GM23248 (cell line): ENCODE measurements at regions not wholly inside any gene's neighbourhood (a gene's known extent, or its start where the extent isn't known, plus 50 kb on each side); places are given as distances from the start of the nearest gene placed in this dataset.

Source experiments
- DNase-seq: peaks from one replicate; pipeline ENCODE4 v3.0.0-alpha.2; 2015
- H2AFZ ChIP-seq: fragments of 200-600 bp; sonication (generic); 2 replicates; pipeline ENCODE4 v1.6.1; 2016; ENCODE audit warnings: antibody characterized with exemption
- H3F3A ChIP-seq: fragments of 200-600 bp; sonication (generic); 2 replicates; pipeline ENCODE4 v1.6.1; 2016; ENCODE audit warnings: mild to moderate bottlenecking, antibody characterized with exemption, mixed run types; ENCODE audit not compliant: insufficient read depth
- H3K27ac ChIP-seq: fragments of 200-600 bp; sonication (generic); 2 replicates; pipeline ENCODE4 v1.5.1; 2016; ENCODE audit warnings: mild to moderate bottlenecking
- H3K27me3 ChIP-seq: fragments of 200-600 bp; sonication (generic); replicated peaks from 2 replicates; pipeline ENCODE4 v1.6.1; 2016; ENCODE audit warnings: mild to moderate bottlenecking; ENCODE audit not compliant: insufficient read depth
- H3K36me3 ChIP-seq: fragments of 200-600 bp; sonication (generic); 2 replicates; pipeline ENCODE4 v1.6.1; 2016; ENCODE audit warnings: low read depth, mild to moderate bottlenecking
- H3K4me1 ChIP-seq: fragments of 200-600 bp; sonication (generic); 2 replicates; pipeline ENCODE4 v1.6.1; 2016; ENCODE audit warnings: mild to moderate bottlenecking; ENCODE audit not compliant: insufficient read depth
- H3K4me2 ChIP-seq: fragments of 200-600 bp; sonication (generic); one replicate; pipeline ENCODE4 v1.6.1; 2016; ENCODE audit warnings: mild to moderate bottlenecking; ENCODE audit not compliant: unreplicated experiment
- H3K4me3 ChIP-seq: fragments of 200-600 bp; sonication (generic); 2 replicates; pipeline ENCODE4 v1.5.1; 2016; ENCODE audit warnings: mild to moderate bottlenecking
- H3K79me2 ChIP-seq: fragments of 200-600 bp; sonication (generic); 2 replicates; pipeline ENCODE4 v1.6.1; 2016; ENCODE audit warnings: mild to moderate bottlenecking; ENCODE audit not compliant: insufficient read depth
- H3K9ac ChIP-seq: fragments of 200-600 bp; sonication (generic); 2 replicates; pipeline ENCODE4 v1.6.1; 2016; ENCODE audit warnings: mild to moderate bottlenecking
- H3K9me2 ChIP-seq: fragments of 200-600 bp; sonication (generic); 2 replicates; pipeline ENCODE4 v1.6.1; 2016; ENCODE audit warnings: mixed run types, mild to moderate bottlenecking, moderate library complexity; ENCODE audit not compliant: insufficient read depth
- H3K9me3 ChIP-seq: fragments of 200-600 bp; sonication (generic); one replicate; pipeline ENCODE4 v1.6.1; 2017; ENCODE audit warnings: low read depth
- H4K20me1 ChIP-seq: fragments of 200-600 bp; sonication (generic); 2 replicates; pipeline ENCODE4 v1.6.0; 2016; ENCODE audit not compliant: insufficient read depth
- EZH2 ChIP-seq: fragments of 200-600 bp; sonication (generic); IDR thresholded peaks from 2 replicates; pipeline ENCODE4 v1.6.1; 2018; ENCODE audit warnings: antibody characterized with exemption, mild to moderate bottlenecking; ENCODE audit not compliant: insufficient read depth, poor library complexity, severe bottlenecking
- EZH2phosphoT487 ChIP-seq: fragments of 200-600 bp; sonication (generic); IDR thresholded peaks from 2 replicates; pipeline ENCODE4 v1.6.1; 2018; ENCODE audit warnings: antibody characterized with exemption, moderate library complexity, mild to moderate bottlenecking, low read depth; ENCODE audit not compliant: insufficient read depth
- WGBS, 2 experiments: methylation state at CpG; one replicate each; pipeline ENCODE4 v1.1.6; 2015 to 2017; ENCODE audit warnings: low lambda C conversion rate in 2 of 2, low coverage in 1 of 2; ENCODE audit errors: missing lambda C conversion rate in 2 of 2; 5-methylcytosine and 5-hydroxymethylcytosine counted together
- in situ Hi-C: fragments of 300-500 bp; cut with MboI; formaldehyde crosslinking; loops from 2 replicates; pipeline ENCODE4 v1.15.0; 2020

DNA sequence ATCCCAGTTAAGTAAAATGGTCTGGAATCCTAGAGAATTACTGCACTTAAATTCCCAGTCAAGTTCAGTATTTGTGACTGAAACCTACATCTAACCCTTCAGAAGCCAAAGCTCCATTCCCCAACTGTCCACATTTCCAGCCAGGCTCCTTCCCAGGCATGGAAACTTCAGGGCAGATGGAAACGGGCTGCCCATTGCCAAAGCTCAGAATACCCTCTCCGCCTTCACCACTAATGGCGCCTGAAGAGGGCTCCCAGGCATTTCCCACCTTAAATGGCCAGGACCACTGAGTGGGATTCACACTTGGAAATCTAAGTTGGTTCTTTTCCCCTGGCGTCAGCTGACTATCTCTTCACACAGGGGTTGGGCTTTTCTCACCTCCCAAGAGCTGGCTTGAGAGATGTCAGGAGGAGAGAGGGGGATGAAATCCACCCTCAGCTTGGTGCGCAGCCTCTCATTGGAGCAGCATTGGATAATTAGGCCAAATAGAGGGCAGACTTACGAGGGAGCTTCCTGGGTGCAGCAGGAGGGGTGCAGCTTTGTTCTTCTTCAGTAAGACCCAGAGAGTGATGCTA, 82.9 kb downstream of the ANKRD60 start:
- TF ChIP-seq EZH2 (no peak), EZH2phosphoT487 (no peak)
- in situ Hi-C loops = no loop called here
- H3F3A ChIP-seq = no peaks in the 10 kb centered on the region

DNA sequence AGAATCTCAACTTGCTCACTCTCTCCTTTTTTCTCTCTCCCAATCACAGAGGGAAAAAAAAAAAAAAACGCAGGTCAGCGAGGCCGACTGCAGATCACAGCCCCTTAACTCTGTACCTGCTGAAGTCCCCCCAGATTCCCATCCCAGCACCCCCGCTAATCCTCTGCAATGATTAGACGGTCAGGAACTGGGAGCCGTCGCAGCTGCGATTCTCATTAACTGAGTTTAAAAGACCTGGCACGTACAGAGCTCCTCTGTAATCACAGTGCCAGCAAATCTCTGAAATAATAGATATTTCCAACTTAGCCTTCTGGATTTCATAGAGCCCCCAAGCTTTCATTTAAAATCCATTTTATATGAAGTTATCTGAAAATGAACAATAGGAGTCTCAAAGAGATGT, 84.4 kb downstream of the ANKRD60 start:
- no peak for TF ChIP-seq EZH2
- TF ChIP-seq EZH2phosphoT487 = no peak
- H3K4me3 ChIP-seq = no peak overlapping the region
- no peaks in the 10 kb centered on the region for H3F3A ChIP-seq
- no peaks in the 10 kb centered on the region for H3K4me1 ChIP-seq
- H3K79me2 ChIP-seq = no peaks in the 10 kb centered on the region
- no peaks in the 10 kb centered on the region for H4K20me1 ChIP-seq
- no peak overlapping the region for H3K27ac ChIP-seq
- WGBS, 2 experiments = 54 to 58% methylated on average over 9 of the region's 9 CpGs
- no peak overlapping the region for H3K4me2 ChIP-seq
- DNase-seq = no peak
- no peak overlapping the region for H3K9ac ChIP-seq
- no peak overlapping the region for H2AFZ ChIP-seq
- H3K36me3 ChIP-seq = no peaks in the 10 kb centered on the region
- H3K9me2 ChIP-seq = no peaks in the 10 kb centered on the region
- H3K9me3 ChIP-seq = no peaks in the 10 kb centered on the region
- in situ Hi-C loops = no loop called here
- H3K27me3 ChIP-seq = peaks cover 29% of the 10 kb centered on the region

More for the DNA sequence above, 82.9 kb downstream of the ANKRD60 start:
- H3K27me3 ChIP-seq = peaks cover 33% of the 10 kb centered on the region; the same call in 1 of the 2 replicates
- H3K9me2 ChIP-seq = no peaks in the 10 kb centered on the region
- no peaks in the 10 kb centered on the region for H3K9me3 ChIP-seq
- H3K4me3 ChIP-seq = no peak overlapping the region
- H3K79me2 ChIP-seq = no peaks in the 10 kb centered on the region
- H3K4me1 ChIP-seq = no peaks in the 10 kb centered on the region
- DNase-seq = no peak
- H2AFZ ChIP-seq = no peak overlapping the region
- H3K9ac ChIP-seq = no peak overlapping the region
- no peak overlapping the region for H3K4me2 ChIP-seq
- H3K27ac ChIP-seq = no peak overlapping the region
- 58 to 66% methylated on average over 6 of the region's 6 CpGs for WGBS, 2 experiments
- H4K20me1 ChIP-seq = no peaks in the 10 kb centered on the region
- no peaks in the 10 kb centered on the region for H3K36me3 ChIP-seq

DNA sequence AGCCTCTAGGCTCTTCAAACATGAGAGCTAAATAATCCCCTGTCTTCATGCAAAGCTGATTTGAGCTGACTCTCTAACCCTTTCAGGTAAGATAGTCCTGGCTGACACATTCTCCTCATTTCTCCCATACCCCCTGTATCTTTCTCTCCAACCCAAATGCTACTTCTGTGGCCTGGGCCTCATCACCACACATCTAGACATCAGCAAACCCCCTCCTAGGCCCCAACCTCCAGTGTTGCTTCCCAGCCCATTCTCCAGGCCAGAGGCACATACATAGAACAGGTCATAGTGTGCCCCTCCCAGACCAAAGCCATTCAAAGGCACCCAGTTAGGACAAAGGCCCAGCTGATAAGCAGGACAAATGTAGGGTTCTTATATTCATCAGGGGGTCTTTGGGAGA, 84.9 kb downstream of the ANKRD60 start:
- no peak overlapping the region for H3K27ac ChIP-seq
- H3F3A ChIP-seq = no peaks in the 10 kb centered on the region
- no peaks in the 10 kb centered on the region for H3K9me2 ChIP-seq
- H4K20me1 ChIP-seq = no peaks in the 10 kb centered on the region
- no peaks in the 10 kb centered on the region for H3K9me3 ChIP-seq
- H3K9ac ChIP-seq = no peak overlapping the region
- peaks cover 27% of the 10 kb centered on the region for H3K27me3 ChIP-seq
- H3K4me2 ChIP-seq = no peak overlapping the region
- no peaks in the 10 kb centered on the region for H3K79me2 ChIP-seq
- TF ChIP-seq EZH2phosphoT487 = no peak
- TF ChIP-seq EZH2 = no peak
- no peak for DNase-seq
- no peak overlapping the region for H2AFZ ChIP-seq
- H3K4me3 ChIP-seq = no peak overlapping the region
- H3K36me3 ChIP-seq = no peaks in the 10 kb centered on the region
- H3K4me1 ChIP-seq = no peaks in the 10 kb centered on the region
- in situ Hi-C loops = no loop called here

DNA sequence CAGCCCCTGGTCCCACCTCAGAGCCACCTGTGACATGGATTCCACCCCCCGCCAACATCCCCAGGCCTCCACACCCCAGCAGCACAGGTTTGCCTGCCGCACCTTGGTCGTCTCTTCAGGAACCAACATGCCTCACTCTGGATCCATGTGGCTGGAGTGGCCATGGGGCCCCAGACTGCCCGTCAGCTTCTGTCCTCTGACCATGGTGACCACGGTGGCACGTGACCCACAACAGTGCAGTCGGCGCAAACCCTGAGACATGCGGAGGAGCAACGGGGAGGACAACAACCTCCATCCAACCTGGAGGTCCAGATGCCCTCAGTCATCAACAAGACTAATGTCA, 85.6 kb downstream of the ANKRD60 start:
- Histone ChIP-seq H3K9me3 (no peaks in the 10 kb centered on the region), H3K27ac (no peak overlapping the region), H3K79me2 (no peaks in the 10 kb centered on the region), H3F3A (no peaks in the 10 kb centered on the region), H3K27me3 (peaks cover 25% of the 10 kb centered on the region), H3K9ac (no peak overlapping the region), H3K4me2 (no peak overlapping the region), H2AFZ (no peak overlapping the region), H3K9me2 (no peaks in the 10 kb centered on the region), H3K4me3 (no peak overlapping the region), H3K36me3 (no peaks in the 10 kb centered on the region), H3K4me1 (no peaks in the 10 kb centered on the region), H4K20me1 (no peaks in the 10 kb centered on the region)
- 94 to 96% methylated on average over 10 of the region's 10 CpGs for WGBS, 2 experiments
- DNase-seq = no peak
- in situ Hi-C loops = no loop called here
- TF ChIP-seq EZH2phosphoT487 (no peak), EZH2 (no peak)
